ENCODE measurements at regions not wholly inside any gene's neighbourhood (a gene's known extent, or its start where the extent isn't known, plus 50 kb on each side); places are given as distances from the start of the nearest gene placed in this dataset.

DNA sequence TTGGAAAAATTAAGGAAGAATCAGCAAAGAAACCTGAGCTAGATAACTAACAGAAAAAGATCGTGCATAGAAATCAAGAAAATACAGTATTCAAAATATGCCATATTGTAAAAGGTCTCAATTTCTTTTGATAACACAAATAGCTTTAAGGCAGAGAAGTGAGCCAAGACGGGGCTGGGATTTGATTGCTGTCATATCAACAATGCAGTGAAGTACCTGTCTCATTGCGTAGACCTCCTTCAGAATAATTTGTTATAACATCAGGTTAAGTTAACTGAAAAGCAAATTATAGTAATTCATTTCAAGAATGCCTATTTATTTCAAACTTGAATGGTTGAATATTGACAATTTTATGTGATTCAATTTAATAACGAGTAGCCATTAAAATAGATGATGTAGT lies 453.8 kb upstream of the MAP2 start:
- TF ChIP-seq, protein P1, sequence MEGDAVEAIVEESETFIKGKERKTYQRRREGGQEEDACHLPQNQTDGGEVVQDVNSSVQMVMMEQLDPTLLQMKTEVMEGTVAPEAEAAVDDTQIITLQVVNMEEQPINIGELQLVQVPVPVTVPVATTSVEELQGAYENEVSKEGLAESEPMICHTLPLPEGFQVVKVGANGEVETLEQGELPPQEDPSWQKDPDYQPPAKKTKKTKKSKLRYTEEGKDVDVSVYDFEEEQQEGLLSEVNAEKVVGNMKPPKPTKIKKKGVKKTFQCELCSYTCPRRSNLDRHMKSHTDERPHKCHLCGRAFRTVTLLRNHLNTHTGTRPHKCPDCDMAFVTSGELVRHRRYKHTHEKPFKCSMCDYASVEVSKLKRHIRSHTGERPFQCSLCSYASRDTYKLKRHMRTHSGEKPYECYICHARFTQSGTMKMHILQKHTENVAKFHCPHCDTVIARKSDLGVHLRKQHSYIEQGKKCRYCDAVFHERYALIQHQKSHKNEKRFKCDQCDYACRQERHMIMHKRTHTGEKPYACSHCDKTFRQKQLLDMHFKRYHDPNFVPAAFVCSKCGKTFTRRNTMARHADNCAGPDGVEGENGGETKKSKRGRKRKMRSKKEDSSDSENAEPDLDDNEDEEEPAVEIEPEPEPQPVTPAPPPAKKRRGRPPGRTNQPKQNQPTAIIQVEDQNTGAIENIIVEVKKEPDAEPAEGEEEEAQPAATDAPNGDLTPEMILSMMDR (IDR thresholded peaks at IDR 0.05; ENCODE audit: borderline replicate concordance, insufficient read depth, low read depth, low read length), result no peak
- H3K4me3 ChIP-seq (ENCODE audit: low read depth, low read length), result no peak overlapping the region

DNA sequence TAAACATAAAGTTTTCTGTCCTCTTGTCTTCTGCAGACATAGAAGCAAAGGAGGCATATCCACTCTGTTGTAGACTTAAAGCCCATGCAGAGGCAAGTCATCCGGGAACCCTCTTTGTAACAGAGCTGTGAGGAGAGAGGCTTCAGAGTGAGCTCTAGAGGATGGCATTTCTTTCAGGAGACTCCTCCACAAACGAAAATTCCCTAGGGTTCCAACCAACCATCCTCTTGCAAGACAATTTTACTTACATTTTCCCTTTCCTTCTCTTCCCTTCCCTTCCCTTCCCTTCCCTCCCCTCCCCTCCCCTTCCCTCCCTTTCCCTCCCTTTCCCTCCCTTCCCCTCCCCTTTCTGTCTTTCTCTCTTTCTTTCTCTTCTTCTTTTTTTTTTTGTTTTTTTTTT lies 446.3 kb upstream of the MAP2 start:
- no peak overlapping the region for H3K4me3 ChIP-seq (ENCODE audit: low read depth, low read length)
- TF ChIP-seq, protein P1 (IDR thresholded peaks at IDR 0.05; ENCODE audit: borderline replicate concordance, insufficient read depth, low read depth, low read length), result no peak

DNA sequence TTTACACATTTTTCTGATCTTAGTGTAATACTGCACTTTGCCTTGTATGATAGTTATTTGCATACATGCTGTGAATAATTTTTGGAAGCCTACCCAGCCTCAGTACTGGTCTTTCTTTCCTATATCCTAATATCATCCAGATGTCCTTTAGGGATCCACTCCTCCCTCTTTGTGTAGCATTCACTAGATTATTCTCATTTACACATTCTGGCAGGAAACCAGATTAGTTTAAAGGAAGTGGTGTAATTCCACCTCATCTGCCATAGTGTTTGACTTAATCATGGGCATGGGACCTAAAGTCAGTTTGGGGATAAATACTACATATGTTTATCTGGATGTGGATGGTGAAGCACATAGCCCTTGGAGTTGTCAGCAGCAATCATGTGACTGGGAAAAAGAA lies 444.9 kb upstream of the MAP2 start:
- no peak overlapping the region for H3K4me3 ChIP-seq (ENCODE audit: low read depth, low read length)
- TF ChIP-seq, protein P1 (IDR thresholded peaks at IDR 0.05; ENCODE audit: borderline replicate concordance, insufficient read depth, low read depth, low read length), result no peak

DNA sequence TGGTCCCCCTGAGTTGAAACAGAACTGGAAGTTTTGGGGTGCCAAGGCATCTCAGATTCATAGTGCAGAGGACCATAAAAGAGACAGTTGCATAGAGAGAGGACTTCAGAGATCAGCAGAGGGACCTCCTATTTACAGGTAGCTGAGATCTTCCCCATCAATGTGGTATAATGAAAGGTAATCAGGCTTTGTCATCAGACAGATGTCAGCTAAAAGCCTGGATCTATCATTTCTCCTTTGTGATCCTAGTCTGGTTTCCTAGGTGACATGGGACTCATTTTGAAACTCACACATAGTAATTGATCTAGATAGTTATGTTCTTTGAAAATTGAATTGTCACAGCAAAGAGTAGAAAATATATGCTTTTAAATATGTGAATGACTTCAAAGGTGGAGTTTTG lies 443.5 kb upstream of the MAP2 start:
- TF ChIP-seq, protein P1 (IDR thresholded peaks at IDR 0.05; ENCODE audit: borderline replicate concordance, insufficient read depth, low read depth, low read length), result no peak
- no peak overlapping the region for H3K4me3 ChIP-seq (ENCODE audit: low read depth, low read length)

DNA sequence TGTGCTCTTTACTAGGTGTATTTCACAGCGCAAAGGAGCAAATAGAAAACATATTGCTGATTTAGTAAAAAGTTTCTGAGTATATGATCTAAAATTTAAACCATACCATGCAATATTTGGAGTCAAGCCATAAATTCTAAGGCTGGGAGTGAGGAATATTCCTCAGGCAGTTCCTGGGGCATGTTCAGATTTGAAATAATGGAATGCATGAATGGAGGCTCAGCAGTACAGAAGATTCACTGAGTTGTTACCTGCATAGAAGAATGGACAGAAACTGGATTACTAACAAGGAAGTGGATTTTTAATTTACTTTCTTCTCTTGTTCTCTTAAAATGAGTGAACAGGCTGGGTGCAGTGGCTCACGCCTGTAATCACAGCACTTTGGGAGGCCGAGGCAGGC lies 441.0 kb upstream of the MAP2 start:
- H3K4me3 ChIP-seq (ENCODE audit: low read depth, low read length), result no peak overlapping the region
- TF ChIP-seq, protein P1 (IDR thresholded peaks at IDR 0.05; ENCODE audit: borderline replicate concordance, insufficient read depth, low read depth, low read length), result no peak

DNA sequence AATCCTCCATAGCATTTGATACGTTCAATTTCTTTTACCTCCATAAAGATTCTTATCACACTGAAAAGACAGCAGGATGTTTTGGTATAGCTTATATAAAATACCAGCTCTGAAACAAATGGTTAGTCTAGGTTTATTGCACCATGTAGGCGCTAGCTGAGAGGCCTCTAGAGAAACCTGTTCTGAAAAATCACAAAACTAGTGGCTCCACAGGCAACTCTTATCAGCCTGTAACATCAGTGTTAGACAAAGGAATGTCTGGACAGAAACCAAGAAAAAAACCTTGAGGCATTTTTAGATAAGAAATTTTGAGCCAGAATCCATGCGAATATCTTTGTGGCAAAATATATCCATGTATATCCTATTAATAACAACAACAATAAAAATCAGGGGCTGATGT lies 440.4 kb upstream of the MAP2 start:
- H3K4me3 ChIP-seq (ENCODE audit: low read depth, low read length), result no peak overlapping the region
- TF ChIP-seq, protein P1 (IDR thresholded peaks at IDR 0.05; ENCODE audit: borderline replicate concordance, insufficient read depth, low read depth, low read length), result no peak

DNA sequence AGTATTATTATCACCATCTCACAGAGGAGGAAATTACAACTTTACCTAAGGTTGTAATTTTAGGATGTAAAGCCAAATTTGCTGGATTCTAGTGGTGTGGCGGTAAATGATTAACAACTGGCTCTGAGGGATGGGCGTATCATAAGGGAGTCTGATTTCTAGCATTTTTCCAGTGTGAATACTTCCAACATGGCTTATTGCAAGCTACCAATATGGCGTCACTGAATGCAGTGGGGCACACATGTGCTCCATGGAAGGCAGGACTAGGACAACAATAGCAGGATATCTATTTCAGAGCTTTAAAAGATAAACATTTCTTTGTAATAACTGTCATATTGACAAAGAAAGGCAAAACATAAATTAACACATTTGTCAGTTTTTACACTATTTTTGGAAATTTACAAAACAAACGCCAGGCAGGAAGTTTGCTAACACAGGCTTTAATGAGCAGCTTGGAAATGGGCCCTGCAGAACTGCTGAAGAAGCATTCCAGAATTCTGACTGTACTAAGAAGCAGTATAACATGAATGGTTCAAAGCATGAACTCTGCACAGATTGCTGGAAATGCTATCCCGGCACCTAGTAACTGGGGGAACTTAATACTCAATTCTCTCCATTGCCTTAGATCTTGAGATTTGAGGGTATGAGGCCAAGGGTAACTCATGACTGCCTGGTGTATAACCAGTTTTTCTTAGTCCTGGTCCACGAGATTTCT lies 439.3 kb upstream of the MAP2 start:
- TF ChIP-seq, protein P1 (IDR thresholded peaks at IDR 0.05; ENCODE audit: borderline replicate concordance, insufficient read depth, low read depth, low read length), result no peak
- H3K4me3 ChIP-seq (ENCODE audit: low read depth, low read length), result no peak overlapping the region

Data from GM12875 (cell line).